Activated CD4-positive, alpha-beta memory T cell treated with anti-CD3 and anti-CD28 coated beads for 36 hours (primary cell): ENCODE measurements at regions not wholly inside any gene's neighbourhood (a gene's known extent, or its start where the extent isn't known, plus 50 kb on each side); places are given as distances from the start of the nearest gene placed in this dataset.

Experiments used
- CTCF ChIA-PET: fragments of 350-600 bp; sonication (Branson Sonifier 250); formaldehyde crosslinking; loops from one replicate; lab custom pipeline; 2021; ENCODE audit warnings: antibody characterized with exemption, inconsistent platforms; lab: Charles Lee
- POLR2A ChIA-PET: fragments of 350-600 bp; sonication (Branson Sonifier 250); formaldehyde crosslinking; loops from one replicate; lab custom pipeline; 2021; ENCODE audit warnings: antibody characterized with exemption; lab: Charles Lee
- DNase-seq: peaks from one replicate; pipeline ENCODE4 v3.0.0-alpha.2; 2020
- H3K27ac Mint-ChIP-seq: one replicate; pipeline ENCODE4 v1.8.0; 2021; ENCODE audit warnings: mixed read lengths
- H3K27me3 Mint-ChIP-seq: one replicate; pipeline ENCODE4 v1.8.0; 2021; ENCODE audit warnings: mixed read lengths
- H3K36me3 Mint-ChIP-seq: one replicate; pipeline ENCODE4 v1.8.0; 2021; ENCODE audit warnings: mixed read lengths
- H3K4me1 Mint-ChIP-seq: one replicate; pipeline ENCODE4 v1.8.0; 2021; ENCODE audit warnings: low read depth, mixed read lengths
- H3K4me3 Mint-ChIP-seq: one replicate; pipeline ENCODE4 v1.8.0; 2021; ENCODE audit warnings: mild to moderate bottlenecking, mixed read lengths
- H3K9me3 Mint-ChIP-seq: one replicate; pipeline ENCODE4 v1.8.0; 2021; ENCODE audit warnings: mixed read lengths
- intact Hi-C: fragments of 100-400 bp; cut with micrococcal nuclease; formaldehyde crosslinking; loops from one replicate; pipeline ENCODE4 v1.15.1; 2023

GRCh38 chr4:100268789-100269188, 78.5 kb upstream of the DDIT4L start:
- POLR2A ChIA-PET = no interaction called here
- no peaks in the 10 kb centered on the region for H3K4me1 Mint-ChIP-seq

GRCh38 chr4:100261346-100261745, 71.1 kb upstream of the DDIT4L start:
- Mint-ChIP-seq H3K27ac (no peak overlapping the region), H3K9me3 (no peaks in the 10 kb centered on the region), H3K4me3 (no peak overlapping the region), H3K36me3 (no peaks in the 10 kb centered on the region), H3K4me1 (no peaks in the 10 kb centered on the region), H3K27me3 (peaks cover 8% of the 10 kb centered on the region)
- CTCF ChIA-PET = no interaction called here
- DNase-seq = no peak
- POLR2A ChIA-PET = no interaction called here
- intact Hi-C loops = no loop called here

More at GRCh38 chr4:100268789-100269188, 78.5 kb upstream of the DDIT4L start:
- Mint-ChIP-seq H3K27ac (no peak overlapping the region), H3K4me3 (no peak overlapping the region), H3K9me3 (no peaks in the 10 kb centered on the region), H3K36me3 (no peaks in the 10 kb centered on the region), H3K27me3 (peaks cover 6% of the 10 kb centered on the region)
- DNase-seq = no peak
- CTCF ChIA-PET = no interaction called here
- intact Hi-C loops = no loop called here

GRCh38 chr4:100258675-100259074, 68.4 kb upstream of the DDIT4L start:
- Mint-ChIP-seq H3K4me3 (no peak overlapping the region), H3K27ac (no peak overlapping the region), H3K27me3 (peaks cover 5% of the 10 kb centered on the region), H3K9me3 (no peaks in the 10 kb centered on the region), H3K4me1 (no peaks in the 10 kb centered on the region), H3K36me3 (no peaks in the 10 kb centered on the region)
- ChIA-PET POLR2A (no interaction called here), CTCF (no interaction called here)
- DNase-seq = no peak
- intact Hi-C loops = no loop called here

- H3K27me3 Mint-ChIP-seq = peaks cover 5% of the 10 kb centered on the region
- no peaks in the 10 kb centered on the region for H3K4me1 Mint-ChIP-seq
- no peaks in the 10 kb centered on the region for H3K9me3 Mint-ChIP-seq
- DNase-seq = no peak
- POLR2A ChIA-PET = no interaction called here
- no peak overlapping the region for H3K4me3 Mint-ChIP-seq
- H3K36me3 Mint-ChIP-seq = no peaks in the 10 kb centered on the region
- CTCF ChIA-PET = no interaction called here
- intact Hi-C loops = no loop called here
- H3K27ac Mint-ChIP-seq = no peak overlapping the region
Observed at GRCh38 chr4:100257567-100257966, 67.3 kb upstream of the DDIT4L start.

- Mint-ChIP-seq H3K27me3 (peaks cover 4% of the 10 kb centered on the region), H3K4me3 (no peak overlapping the region), H3K36me3 (no peaks in the 10 kb centered on the region), H3K4me1 (no peaks in the 10 kb centered on the region), H3K27ac (no peak overlapping the region), H3K9me3 (no peaks in the 10 kb centered on the region)
- ChIA-PET POLR2A (no interaction called here), CTCF (no interaction called here)
- DNase-seq = no peak
- intact Hi-C loops = no loop called here
Observed at GRCh38 chr4:100254237-100254636, 64.0 kb upstream of the DDIT4L start.

- DNase-seq = no peak
- Mint-ChIP-seq H3K4me3 (no peak overlapping the region), H3K9me3 (no peaks in the 10 kb centered on the region), H3K4me1 (no peaks in the 10 kb centered on the region), H3K27ac (no peak overlapping the region), H3K27me3 (peaks cover 1% of the 10 kb centered on the region), H3K36me3 (no peaks in the 10 kb centered on the region)
- POLR2A ChIA-PET = no interaction called here
- intact Hi-C loops = no loop called here
- CTCF ChIA-PET = no interaction called here
Observed at GRCh38 chr4:100248476-100248875, 58.2 kb upstream of the DDIT4L start.

- no peaks in the 10 kb centered on the region for H3K4me1 Mint-ChIP-seq
- H3K4me3 Mint-ChIP-seq = no peak overlapping the region
- no peak for DNase-seq
- intact Hi-C loops = no loop called here
- POLR2A ChIA-PET = no interaction called here
- CTCF ChIA-PET = no interaction called here
- H3K9me3 Mint-ChIP-seq = no peaks in the 10 kb centered on the region
- H3K27me3 Mint-ChIP-seq = peaks cover 1% of the 10 kb centered on the region
- H3K36me3 Mint-ChIP-seq = no peaks in the 10 kb centered on the region
- no peak overlapping the region for H3K27ac Mint-ChIP-seq
Observed at GRCh38 chr4:100246697-100247096, 56.4 kb upstream of the DDIT4L start.

GRCh38 chr4:100244347-100244746, 54.1 kb upstream of the DDIT4L start:
- no peak for DNase-seq
- no peaks in the 10 kb centered on the region for H3K36me3 Mint-ChIP-seq
- H3K9me3 Mint-ChIP-seq = no peaks in the 10 kb centered on the region
- H3K27ac Mint-ChIP-seq = no peak overlapping the region
- H3K4me1 Mint-ChIP-seq = no peaks in the 10 kb centered on the region
- no peak overlapping the region for H3K4me3 Mint-ChIP-seq
- H3K27me3 Mint-ChIP-seq = peaks cover 1% of the 10 kb centered on the region
- CTCF ChIA-PET = no interaction called here
- POLR2A ChIA-PET = no interaction called here
- intact Hi-C loops = no loop called here
